Activated naive CD8-positive, alpha-beta T cell treated with anti-CD3 and anti-CD28 coated beads, Interleukin-2, amount 50 U/mL, for 16 hours (primary cell): ENCODE measurements at regions not wholly inside any gene's neighbourhood (a gene's known extent, or its start where the extent isn't known, plus 50 kb on each side); places are given as distances from the start of the nearest gene placed in this dataset.
"Not testable (repeated sequence)": the region's sequence is repeated elsewhere in the genome, so short reads cannot be mapped to it uniquely, and the experiment has no call there.

Source experiments
- DNase-seq: peaks from one replicate; pipeline ENCODE4 v3.0.0-alpha.2; 2020; ENCODE audit warnings: low read depth, low spot score

GRCh38 chr12:91467686-91468085 is 285.1 kb upstream of the DCN start:
- no peak for DNase-seq

- no peak for DNase-seq
Measured at GRCh38 chr12:91461061-91461460, 278.4 kb upstream of the DCN start.

- DNase-seq, result no peak
Measured at GRCh38 chr12:91460469-91460868, 277.9 kb upstream of the DCN start.

GRCh38 chr12:91455321-91455720 is 272.7 kb upstream of the DCN start:
- no peak for DNase-seq

GRCh38 chr12:91454179-91454578 is 271.6 kb upstream of the DCN start:
- no peak for DNase-seq

- not testable (repeated sequence) for DNase-seq
Measured at GRCh38 chr12:91452464-91452863, 269.8 kb upstream of the DCN start.

- no peak for DNase-seq
Measured at GRCh38 chr12:91441993-91442952, 259.7 kb upstream of the DCN start.

- no peak for DNase-seq
Measured at GRCh38 chr12:91441246-91441645, 258.6 kb upstream of the DCN start.

- DNase-seq, result no peak
Measured at GRCh38 chr12:91434081-91434480, 251.5 kb upstream of the DCN start.

GRCh38 chr12:91432755-91433154 is 250.1 kb upstream of the DCN start:
- no peak for DNase-seq

GRCh38 chr12:91432089-91432488 is 249.5 kb upstream of the DCN start:
- DNase-seq, result no peak

GRCh38 chr12:91424506-91424905 is 241.9 kb upstream of the DCN start:
- no peak for DNase-seq

- DNase-seq, result no peak
Measured at GRCh38 chr12:91423693-91424050, 241.1 kb upstream of the DCN start.

GRCh38 chr12:91422811-91423692 is 240.4 kb upstream of the DCN start:
- DNase-seq, result no peak

GRCh38 chr12:91422127-91422526 is 239.5 kb upstream of the DCN start:
- DNase-seq, result no peak

GRCh38 chr12:91419809-91420208 is 237.2 kb upstream of the DCN start:
- no peak for DNase-seq

- no peak for DNase-seq
Measured at GRCh38 chr12:91418221-91419090, 235.8 kb upstream of the DCN start.

GRCh38 chr12:91417650-91418049 is 235.0 kb upstream of the DCN start:
- DNase-seq, result no peak

GRCh38 chr12:91414636-91415035 is 232.0 kb upstream of the DCN start:
- no peak for DNase-seq

- no peak for DNase-seq
Measured at GRCh38 chr12:91413581-91414546, 231.2 kb upstream of the DCN start.
